ENCODE measurements at regions not wholly inside any gene's neighbourhood (a gene's known extent, or its start where the extent isn't known, plus 50 kb on each side); places are given as distances from the start of the nearest gene placed in this dataset.

GRCh38 chr6:144647971-144648651 is 363.0 kb downstream of the UTRN start:
- intact Hi-C loops (cut with DNase I; ENCODE audit: low total_unique reads), result no loop called here
- Histone ChIP-seq H3K27me3 (no peaks in the 10 kb centered on the region), H3K9me3 (no peaks in the 10 kb centered on the region), H3K36me3 (no peaks in the 10 kb centered on the region), H3K27ac (no peak overlapping the region), H3K4me1 (peaks cover 0 to 12% (median 4%) of the 10 kb centered on the region in 4 donors), H3K4me3 (no peak overlapping the region)
- TF ChIP-seq POLR2AphosphoS5 (IDR thresholded peaks at IDR 0.05) (no peak), POLR2A (IDR thresholded peaks at IDR 0.05) (no peak), CTCF (IDR thresholded peaks at IDR 0.05) (no peak), EP300 (IDR thresholded peaks at IDR 0.05) (no peak)
- DNase-seq, result peak in 1 of 2 donors; percentile 9
- WGBS, 5 donors, result 26 to 48% (median 35%) methylated on average over 3 of the region's 3 CpGs

GRCh38 chr6:144649085-144649484 is 363.9 kb downstream of the UTRN start:
- H3K4me1 ChIP-seq, result peaks cover 0 to 22% (median 9%) of the 10 kb centered on the region in 4 donors
- TF ChIP-seq EP300 (IDR thresholded peaks at IDR 0.05) (no peak), POLR2AphosphoS5 (IDR thresholded peaks at IDR 0.05) (no peak)
- no peaks in the 10 kb centered on the region for H3K36me3 ChIP-seq
- H3K9me3 ChIP-seq, result no peaks in the 10 kb centered on the region
- 80 to 89% (median 85%) methylated on average over 2 of the region's 2 CpGs for WGBS, 5 donors
- no peaks in the 10 kb centered on the region for H3K27me3 ChIP-seq
- no peak overlapping the region for H3K27ac ChIP-seq
- intact Hi-C loops (cut with DNase I; ENCODE audit: low total_unique reads), result no loop called here
- no peak overlapping the region for H3K4me3 ChIP-seq
- no peak for DNase-seq

GRCh38 chr6:144651234-144651633 is 366.1 kb downstream of the UTRN start:
- intact Hi-C loops (cut with DNase I; ENCODE audit: low total_unique reads), result no loop called here
- Histone ChIP-seq H3K27me3 (no peaks in the 10 kb centered on the region), H3K9me3 (no peaks in the 10 kb centered on the region), H3K4me1 (peaks cover 0 to 37% (median 15%) of the 10 kb centered on the region in 4 donors), H3K27ac (no peak overlapping the region), H3K4me3 (no peak overlapping the region), H3K36me3 (no peaks in the 10 kb centered on the region)
- no peak for DNase-seq
- TF ChIP-seq POLR2A (IDR thresholded peaks at IDR 0.05) (no peak), EP300 (IDR thresholded peaks at IDR 0.05) (no peak), POLR2AphosphoS5 (IDR thresholded peaks at IDR 0.05) (no peak), CTCF (IDR thresholded peaks at IDR 0.05) (no peak)
- 32 to 64% (median 55%) methylated on average over 3 of the region's 3 CpGs for WGBS, 5 donors

- no peak overlapping the region for H3K27ac ChIP-seq
- no peak overlapping the region for H3K4me3 ChIP-seq
- WGBS, 5 donors, result 70 to 85% (median 71%) methylated on average over 9 of the region's 9 CpGs
Measured at GRCh38 chr6:144652292-144652891, 367.3 kb downstream of the UTRN start.

More at GRCh38 chr6:144652292-144652891, 367.3 kb downstream of the UTRN start:
- Histone ChIP-seq H3K9me3 (no peaks in the 10 kb centered on the region), H3K4me1 (peaks cover 0 to 39% (median 17%) of the 10 kb centered on the region in 4 donors), H3K27me3 (no peaks in the 10 kb centered on the region), H3K36me3 (no peaks in the 10 kb centered on the region)
- no peak for TF ChIP-seq POLR2A (IDR thresholded peaks at IDR 0.05)
- TF ChIP-seq CTCF (IDR thresholded peaks at IDR 0.05), result no peak
- no peak for TF ChIP-seq POLR2AphosphoS5 (IDR thresholded peaks at IDR 0.05)
- TF ChIP-seq EP300 (IDR thresholded peaks at IDR 0.05), result no peak
- DNase-seq, result no peak
- intact Hi-C loops (cut with DNase I; ENCODE audit: low total_unique reads), result no loop called here
